ENCODE measurements at regions not wholly inside any gene's neighbourhood (a gene's known extent, or its start where the extent isn't known, plus 50 kb on each side); places are given as distances from the start of the nearest gene placed in this dataset.

GRCh38 chr5:12668564-12668963 is 764.3 kb upstream of the CTNND2 start:
- TF ChIP-seq POLR2A (IDR thresholded peaks at IDR 0.05; ENCODE audit: low read length): no peak
- TF ChIP-seq GATA1 (IDR thresholded peaks at IDR 0.05; ENCODE audit: low read depth, low read length): no peak
